Epithelial cell of proximal tubule (primary cell): ENCODE measurements at regions not wholly inside any gene's neighbourhood (a gene's known extent, or its start where the extent isn't known, plus 50 kb on each side); places are given as distances from the start of the nearest gene placed in this dataset.
"Not testable (repeated sequence)": the region's sequence is repeated elsewhere in the genome, so short reads cannot be mapped to it uniquely, and the experiment has no call there.

Experiments
- DNase-seq: peaks from one replicate; pipeline ENCODE4 v3.0.0-alpha.2; 2011; ENCODE audit warnings: low read depth
- H3K4me3 ChIP-seq: 2 replicates; pipeline ENCODE4 v1.5.1; 2011; ENCODE audit warnings: low read depth, mild to moderate bottlenecking, low read length
- TF ChIP-seq, protein P1 (sequence below): conservative IDR thresholded peaks from 2 replicates; pipeline ENCODE4 v1.5.1; 2012; ENCODE audit warnings: low read depth, mild to moderate bottlenecking, low read length

- TF ChIP-seq, protein P1, sequence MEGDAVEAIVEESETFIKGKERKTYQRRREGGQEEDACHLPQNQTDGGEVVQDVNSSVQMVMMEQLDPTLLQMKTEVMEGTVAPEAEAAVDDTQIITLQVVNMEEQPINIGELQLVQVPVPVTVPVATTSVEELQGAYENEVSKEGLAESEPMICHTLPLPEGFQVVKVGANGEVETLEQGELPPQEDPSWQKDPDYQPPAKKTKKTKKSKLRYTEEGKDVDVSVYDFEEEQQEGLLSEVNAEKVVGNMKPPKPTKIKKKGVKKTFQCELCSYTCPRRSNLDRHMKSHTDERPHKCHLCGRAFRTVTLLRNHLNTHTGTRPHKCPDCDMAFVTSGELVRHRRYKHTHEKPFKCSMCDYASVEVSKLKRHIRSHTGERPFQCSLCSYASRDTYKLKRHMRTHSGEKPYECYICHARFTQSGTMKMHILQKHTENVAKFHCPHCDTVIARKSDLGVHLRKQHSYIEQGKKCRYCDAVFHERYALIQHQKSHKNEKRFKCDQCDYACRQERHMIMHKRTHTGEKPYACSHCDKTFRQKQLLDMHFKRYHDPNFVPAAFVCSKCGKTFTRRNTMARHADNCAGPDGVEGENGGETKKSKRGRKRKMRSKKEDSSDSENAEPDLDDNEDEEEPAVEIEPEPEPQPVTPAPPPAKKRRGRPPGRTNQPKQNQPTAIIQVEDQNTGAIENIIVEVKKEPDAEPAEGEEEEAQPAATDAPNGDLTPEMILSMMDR, result no peak
- no peak overlapping the region for H3K4me3 ChIP-seq
- no peak for DNase-seq
These were observed 181.9 kb upstream of the MEIS1 start for GRCh38 chr2:66253066-66253465.

DNA sequence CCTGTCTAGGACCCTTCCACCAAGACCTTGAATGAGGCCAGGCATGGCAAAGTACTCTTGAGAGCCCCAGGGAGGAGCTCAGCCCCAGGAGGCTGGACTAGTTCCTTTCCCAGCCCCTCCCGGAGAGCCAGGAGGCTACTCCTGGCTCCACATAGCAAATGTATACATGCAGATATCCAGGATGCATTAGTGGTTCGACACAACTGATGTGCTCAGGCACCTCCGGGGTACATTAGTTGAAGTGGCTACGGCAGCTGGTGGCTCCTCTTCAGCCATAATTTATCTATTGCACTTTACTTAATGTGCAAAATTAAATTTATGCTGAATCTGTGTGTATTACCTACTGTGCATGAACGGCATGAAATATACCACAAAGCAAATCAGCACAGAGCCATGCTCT is 182.8 kb upstream of the MEIS1 start:
- H3K4me3 ChIP-seq, result no peak overlapping the region
- DNase-seq, result no peak
- TF ChIP-seq, protein P1, result no peak

DNA sequence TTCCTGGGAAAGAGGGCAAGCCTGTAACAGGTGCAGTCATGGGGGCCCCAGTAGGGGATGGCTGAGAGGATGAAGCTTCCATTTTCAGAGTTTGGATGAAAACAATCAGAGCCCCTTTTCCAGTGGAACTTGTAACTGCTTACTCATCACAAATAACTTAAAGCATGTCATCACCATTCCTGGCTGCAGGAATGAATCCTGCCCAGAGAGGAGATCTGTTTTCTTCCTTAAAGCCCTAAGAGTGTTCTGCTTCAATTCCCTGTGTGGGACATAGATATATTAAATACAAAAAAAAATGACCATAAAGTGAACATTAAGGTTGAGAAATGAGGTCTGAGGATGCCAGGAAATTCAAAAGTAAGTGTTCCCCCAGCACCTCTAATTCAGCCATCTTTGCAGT is 183.4 kb upstream of the MEIS1 start:
- TF ChIP-seq, protein P1, result no peak
- H3K4me3 ChIP-seq, result no peak overlapping the region
- no peak for DNase-seq

DNA sequence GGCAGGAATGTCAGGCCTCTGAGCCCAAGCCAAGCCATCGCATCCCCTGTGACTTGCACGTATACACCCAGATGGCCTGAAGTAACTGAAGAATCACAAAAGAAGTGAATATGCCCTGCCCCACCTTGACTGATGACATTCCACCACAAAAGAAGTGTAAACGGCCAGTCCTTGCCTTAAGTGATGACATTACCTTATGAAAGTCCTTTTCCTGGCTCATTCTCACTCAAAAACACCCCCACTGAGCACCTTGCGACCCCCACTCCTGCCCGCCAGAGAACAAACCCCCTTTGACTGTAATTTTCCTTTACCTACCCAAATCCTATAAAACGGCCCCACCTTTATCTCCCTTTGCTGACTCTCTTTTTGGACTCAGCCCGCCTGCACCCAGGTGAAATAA is 185.8 kb upstream of the MEIS1 start:
- not testable (repeated sequence) for DNase-seq

DNA sequence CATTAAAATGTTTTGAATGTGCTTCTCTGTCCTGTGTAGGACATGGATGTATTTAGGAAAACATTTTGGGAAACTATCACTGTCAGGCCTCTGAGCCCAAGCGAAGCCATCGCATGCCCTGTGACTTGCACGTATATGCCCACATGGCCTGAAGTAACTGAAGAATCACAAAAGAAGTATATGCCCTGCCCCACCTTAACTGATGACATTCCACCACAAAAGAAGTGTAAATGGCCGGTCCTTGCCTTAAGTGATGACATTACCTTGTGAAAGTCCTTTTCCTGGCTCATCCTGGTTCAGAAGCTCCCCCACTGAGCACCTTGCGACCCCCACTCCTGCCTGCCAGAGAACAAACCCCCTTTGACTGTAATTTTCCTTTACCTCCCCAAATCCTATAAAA is 191.1 kb upstream of the MEIS1 start:
- not testable (repeated sequence) for DNase-seq, H3K4me3 ChIP-seq

More for the DNA sequence above, 185.8 kb upstream of the MEIS1 start:
- not testable (repeated sequence) for H3K4me3 ChIP-seq

- DNase-seq, H3K4me3 ChIP-seq: not testable (repeated sequence)
These were observed 192.0 kb upstream of the MEIS1 start for GRCh38 chr2:66242888-66243287.

DNA sequence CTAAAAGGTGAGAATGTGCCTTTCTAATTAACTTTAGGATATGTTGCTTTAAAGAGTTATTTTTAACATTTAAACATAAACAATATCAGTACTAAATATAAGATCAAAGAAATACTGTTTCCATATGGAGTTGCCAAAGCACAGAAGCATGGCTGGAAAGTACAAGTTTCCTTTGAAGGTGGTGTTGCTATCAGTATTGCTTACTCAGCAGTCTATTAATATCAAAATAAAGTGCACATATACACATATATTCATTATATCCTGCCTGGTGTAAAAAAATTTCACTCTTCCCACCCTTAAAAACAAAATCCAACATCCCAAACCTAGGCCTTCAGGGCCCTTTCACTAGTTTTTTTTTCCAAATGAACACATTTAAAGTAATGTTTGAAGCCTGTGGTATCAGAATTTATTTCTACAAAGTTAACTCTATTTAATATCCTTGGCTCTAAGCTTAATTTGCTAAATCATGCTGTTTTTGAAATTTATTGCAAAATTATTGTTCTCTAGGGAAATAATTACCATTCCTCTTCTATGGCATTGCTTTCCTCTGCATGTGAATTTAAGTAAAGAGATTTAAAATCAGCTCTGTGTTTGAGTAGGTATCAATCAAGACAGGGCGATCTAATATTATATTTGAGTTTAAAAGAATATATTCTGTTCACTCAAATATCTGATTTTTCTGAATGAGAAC is 192.7 kb upstream of the MEIS1 start:
- H3K4me3 ChIP-seq, result no peak overlapping the region
- no peak for DNase-seq
- TF ChIP-seq, protein P1, result no peak

GRCh38 chr2:66240286-66240685 is 194.6 kb upstream of the MEIS1 start:
- H3K4me3 ChIP-seq, result no peak overlapping the region
- TF ChIP-seq, protein P1, result no peak
- no peak for DNase-seq

DNA sequence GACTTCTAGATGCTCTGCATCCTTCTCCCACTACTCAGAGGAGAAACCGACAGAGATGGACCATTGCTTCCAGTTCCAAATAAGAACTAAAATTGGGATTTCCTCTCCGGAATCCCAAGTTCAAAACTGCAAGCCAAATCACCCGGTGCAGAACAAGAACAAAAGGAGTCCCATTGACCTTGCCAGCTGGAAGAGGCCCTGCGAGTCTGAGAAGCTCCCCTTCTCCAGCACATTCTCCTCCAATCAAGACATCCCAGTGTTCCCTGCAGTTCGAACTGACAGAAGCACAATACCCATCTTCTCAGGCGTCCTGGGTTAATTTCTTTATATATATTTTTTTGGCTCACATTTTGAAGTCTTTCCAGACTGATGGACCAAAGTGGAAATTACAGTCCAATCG is 195.3 kb upstream of the MEIS1 start:
- TF ChIP-seq, protein P1, result no peak
- DNase-seq, result no peak
- H3K4me3 ChIP-seq, result no peak overlapping the region
